MM.1S (cell line): ENCODE measurements at regions not wholly inside any gene's neighbourhood (a gene's known extent, or its start where the extent isn't known, plus 50 kb on each side); places are given as distances from the start of the nearest gene placed in this dataset.

Experiments
- DNase-seq: peaks from one replicate; pipeline ENCODE4 v3.0.0-alpha.2; 2015
- H2AFZ ChIP-seq: fragments of 300-600 bp; sonication (generic); 2 replicates; pipeline ENCODE4 v1.6.0; 2016; ENCODE audit warnings: antibody characterized with exemption, low read length
- H3F3A ChIP-seq: fragments of 300-600 bp; sonication (generic); 2 replicates; pipeline ENCODE4 v1.6.1; 2016; ENCODE audit warnings: mild to moderate bottlenecking, antibody characterized with exemption, low read length, moderate library complexity, mixed read lengths; ENCODE audit not compliant: insufficient read depth
- H3K27ac ChIP-seq: fragments of 300-600 bp; sonication (generic); 2 replicates; pipeline ENCODE4 v1.5.1; 2016; ENCODE audit warnings: mild to moderate bottlenecking, low read length
- H3K27me3 ChIP-seq: fragments of 300-600 bp; sonication (generic); replicated peaks from 2 replicates; pipeline ENCODE4 v1.6.0; 2016; ENCODE audit warnings: low read length; ENCODE audit not compliant: insufficient read depth
- H3K36me3 ChIP-seq: fragments of 300-600 bp; sonication (generic); replicated peaks from 2 replicates; pipeline ENCODE4 v1.6.1; 2016; ENCODE audit warnings: mild to moderate bottlenecking, low read length, mixed read lengths; ENCODE audit not compliant: insufficient read depth
- H3K4me1 ChIP-seq: fragments of 300-600 bp; sonication (generic); 2 replicates; pipeline ENCODE4 v1.6.1; 2016; ENCODE audit warnings: low read length, mixed read lengths
- H3K4me2 ChIP-seq: fragments of 300-600 bp; sonication (generic); 2 replicates; pipeline ENCODE4 v1.6.0; 2016; ENCODE audit warnings: low read depth, low read length
- H3K4me3 ChIP-seq: fragments of 300-600 bp; sonication (generic); 2 replicates; pipeline ENCODE4 v1.5.1; 2016; ENCODE audit warnings: low read length, mixed read lengths
- H3K79me2 ChIP-seq: fragments of 300-600 bp; sonication (generic); 2 replicates; pipeline ENCODE4 v1.6.1; 2016; ENCODE audit warnings: mixed run types, low read length, mixed read lengths
- H3K9ac ChIP-seq: fragments of 300-600 bp; sonication (generic); 2 replicates; pipeline ENCODE4 v1.6.1; 2016; ENCODE audit warnings: low read length, mixed read lengths
- H3K9me2 ChIP-seq: fragments of 300-600 bp; sonication (generic); replicated peaks from 2 replicates; pipeline ENCODE4 v1.6.1; 2016; ENCODE audit warnings: mild to moderate bottlenecking, low read length, mixed read lengths; ENCODE audit not compliant: insufficient read depth
- H3K9me3 ChIP-seq: fragments of 300-600 bp; sonication (generic); replicated peaks from 2 replicates; pipeline ENCODE4 v1.6.1; 2016; ENCODE audit warnings: mild to moderate bottlenecking, low read length, mixed read lengths; ENCODE audit not compliant: insufficient read depth
- H4K20me1 ChIP-seq: fragments of 300-600 bp; sonication (generic); 2 replicates; pipeline ENCODE4 v1.6.1; 2016; ENCODE audit warnings: mild to moderate bottlenecking, low read length, moderate library complexity, mixed read lengths; ENCODE audit not compliant: insufficient read depth
- CTCF ChIP-seq: fragments of 300-600 bp; sonication (generic); IDR thresholded peaks from 2 replicates; pipeline ENCODE4 v1.5.1; 2016; ENCODE audit warnings: antibody characterized with exemption, low read length, mixed read lengths
- EZH2 ChIP-seq: fragments of 300-600 bp; sonication (generic); optimal IDR thresholded peaks from 2 replicates; pipeline ENCODE3; 2017; ENCODE audit warnings: low read depth, mild to moderate bottlenecking, antibody characterized with exemption, low read length, mixed read lengths
- EZH2phosphoT487 ChIP-seq: fragments of 300-600 bp; sonication (generic); IDR thresholded peaks from 2 replicates; pipeline ENCODE4 v1.6.1; 2018; ENCODE audit warnings: antibody characterized with exemption, low read length

- no peaks in the 10 kb centered on the region for H3K36me3 ChIP-seq
- H3K9me2 ChIP-seq: no peaks in the 10 kb centered on the region
- no peak for DNase-seq
- H3K27ac ChIP-seq: no peak overlapping the region
- no peak overlapping the region for H3K4me2 ChIP-seq
- H3K79me2 ChIP-seq: no peaks in the 10 kb centered on the region
- H3K4me3 ChIP-seq: no peak overlapping the region
- no peaks in the 10 kb centered on the region for H3K9me3 ChIP-seq
- H3F3A ChIP-seq: no peaks in the 10 kb centered on the region
- H3K27me3 ChIP-seq: 0 out of 2 replicates have a peak, but pooled peaks cover 6% of the 10 kb centered on the region
- no peaks in the 10 kb centered on the region for H4K20me1 ChIP-seq
- TF ChIP-seq EZH2 (no peak), CTCF (no peak), EZH2phosphoT487 (no peak)
- H3K9ac ChIP-seq: no peak overlapping the region
- H2AFZ ChIP-seq: no peak overlapping the region
- H3K4me1 ChIP-seq: no peaks in the 10 kb centered on the region
Observed at GRCh38 chr16:5235119-5235518, 137.5 kb upstream of the EEF2KMT start.

- DNase-seq: no peak
- 0 out of 2 replicates have a peak, but pooled peaks cover 6% of the 10 kb centered on the region for H3K27me3 ChIP-seq
- TF ChIP-seq EZH2phosphoT487 (no peak), EZH2 (no peak), CTCF (no peak)
Observed at GRCh38 chr16:5234295-5235050, 136.9 kb upstream of the EEF2KMT start.

GRCh38 chr16:5231246-5231759 is 133.7 kb upstream of the EEF2KMT start:
- no peak for DNase-seq
- Histone ChIP-seq H3K9me3 (no peaks in the 10 kb centered on the region), H3K4me3 (no peak overlapping the region), H3K36me3 (no peaks in the 10 kb centered on the region), H3K27me3 (0 out of 2 replicates have a peak, but pooled peaks cover under 1% of the 10 kb centered on the region), H3F3A (no peaks in the 10 kb centered on the region), H2AFZ (no peak overlapping the region), H3K9me2 (no peaks in the 10 kb centered on the region), H3K27ac (no peak overlapping the region), H4K20me1 (no peaks in the 10 kb centered on the region), H3K4me2 (no peak overlapping the region), H3K9ac (no peak overlapping the region), H3K4me1 (no peaks in the 10 kb centered on the region), H3K79me2 (no peaks in the 10 kb centered on the region)
- TF ChIP-seq EZH2phosphoT487 (no peak), CTCF (no peak)

More at GRCh38 chr16:5234295-5235050, 136.9 kb upstream of the EEF2KMT start:
- H3K4me2 ChIP-seq: no peak overlapping the region
- no peak overlapping the region for H3K4me3 ChIP-seq
- no peak overlapping the region for H3K9ac ChIP-seq
- no peaks in the 10 kb centered on the region for H3K36me3 ChIP-seq
- no peaks in the 10 kb centered on the region for H4K20me1 ChIP-seq
- no peaks in the 10 kb centered on the region for H3K79me2 ChIP-seq
- no peaks in the 10 kb centered on the region for H3K9me2 ChIP-seq
- H3K4me1 ChIP-seq: no peaks in the 10 kb centered on the region
- H3K9me3 ChIP-seq: no peaks in the 10 kb centered on the region
- no peaks in the 10 kb centered on the region for H3F3A ChIP-seq
- no peak overlapping the region for H2AFZ ChIP-seq
- H3K27ac ChIP-seq: no peak overlapping the region
